Left colon (tissue), 2 donors: ENCODE measurements at regions not wholly inside any gene's neighbourhood (a gene's known extent, or its start where the extent isn't known, plus 50 kb on each side); places are given as distances from the start of the nearest gene placed in this dataset.
A peak's percentile ranks its signal among the peaks of the same experiment; 100 is the strongest.
"Not testable (repeated sequence)": the region's sequence is repeated elsewhere in the genome, so short reads cannot be mapped to it uniquely, and the experiment has no call there.

Source experiments
- ATAC-seq: fragments of 200-7000 bp; cut with Tn5 transposase; one replicate; pipeline ENCODE4 v1.9.1; 2020; ENCODE audit warnings: mild to moderate bottlenecking, moderate library complexity
- DNase-seq, 2 donors: peaks; one replicate each; pipeline ENCODE4 v3.0.0-alpha.2; 2020
- intact Hi-C, 2 donors: fragments of 100-400 bp; cut with DNase I in 1 of 2; cut with micrococcal nuclease in 1 of 2; formaldehyde crosslinking; loops; one replicate each; pipeline versions ENCODE4 v1.11.2 to v1.14.0; 2022; cut with DNase I, micrococcal nuclease
- donor health status: DM: no; HTN: no; CAD: no.
- donor health status: DM: yes; HTN: yes; CAD: no.

DNA sequence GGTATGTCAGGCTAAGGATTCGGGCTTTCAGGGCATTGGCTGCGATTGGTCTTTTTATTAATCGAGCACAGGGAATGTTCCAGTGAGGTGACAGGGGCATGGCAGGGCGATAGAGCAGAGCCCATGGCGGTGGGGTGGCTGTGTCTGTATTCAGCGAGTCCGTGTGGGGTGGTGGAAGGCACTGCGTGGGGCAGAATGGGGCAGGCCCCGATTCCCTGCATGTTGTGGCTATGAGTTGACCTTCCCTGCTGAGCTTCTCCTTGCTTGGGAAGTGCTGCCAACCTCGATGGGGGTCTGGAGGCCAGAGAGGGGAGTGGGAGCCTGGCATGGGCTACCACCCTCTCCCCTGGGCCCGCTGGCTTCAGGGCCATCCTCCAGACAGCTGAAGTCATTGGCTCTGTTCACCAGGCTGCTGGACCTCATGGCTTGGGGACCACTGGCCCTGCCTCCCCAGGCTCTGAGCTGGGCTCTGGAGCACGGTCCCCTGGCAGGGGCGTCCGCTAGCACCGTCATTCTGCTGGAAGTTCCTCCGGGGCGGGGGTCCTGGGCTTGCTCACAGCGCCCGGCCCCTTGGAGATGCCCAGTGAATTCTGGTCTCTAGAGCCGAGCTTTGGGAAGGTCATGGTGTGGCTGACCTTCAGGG is 92.1 kb downstream of the NPIPB11 start:
- DNase-seq: no peak
- ATAC-seq: no peak
- intact Hi-C loops: no loop called here

DNA sequence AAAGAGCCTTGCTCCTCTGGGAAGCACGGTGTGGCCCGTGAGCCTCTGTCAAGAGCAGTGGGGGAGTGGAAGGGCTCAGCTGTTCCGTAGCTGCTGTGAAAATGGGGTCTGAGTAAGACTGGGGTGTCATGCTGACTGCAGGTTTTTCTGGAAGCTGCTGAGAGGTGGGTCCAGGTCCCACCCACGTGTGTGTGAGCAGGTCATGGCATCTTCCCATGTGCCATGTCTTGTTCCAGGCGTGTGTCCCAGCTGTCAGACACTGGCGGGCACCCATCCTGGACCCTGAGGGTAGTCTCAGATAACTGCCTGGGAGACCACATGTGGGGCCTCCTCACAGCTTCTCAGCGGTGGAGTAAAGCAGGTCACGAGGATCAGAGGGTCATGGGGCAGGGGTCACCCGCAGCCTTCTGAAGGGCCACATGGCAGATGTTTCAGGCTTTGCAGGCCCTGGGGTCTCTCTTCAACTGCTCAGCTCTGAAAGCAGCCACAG is 92.9 kb downstream of the NPIPB11 start:
- intact Hi-C loops: no loop called here
- ATAC-seq (no peak), DNase-seq (no peak)

DNA sequence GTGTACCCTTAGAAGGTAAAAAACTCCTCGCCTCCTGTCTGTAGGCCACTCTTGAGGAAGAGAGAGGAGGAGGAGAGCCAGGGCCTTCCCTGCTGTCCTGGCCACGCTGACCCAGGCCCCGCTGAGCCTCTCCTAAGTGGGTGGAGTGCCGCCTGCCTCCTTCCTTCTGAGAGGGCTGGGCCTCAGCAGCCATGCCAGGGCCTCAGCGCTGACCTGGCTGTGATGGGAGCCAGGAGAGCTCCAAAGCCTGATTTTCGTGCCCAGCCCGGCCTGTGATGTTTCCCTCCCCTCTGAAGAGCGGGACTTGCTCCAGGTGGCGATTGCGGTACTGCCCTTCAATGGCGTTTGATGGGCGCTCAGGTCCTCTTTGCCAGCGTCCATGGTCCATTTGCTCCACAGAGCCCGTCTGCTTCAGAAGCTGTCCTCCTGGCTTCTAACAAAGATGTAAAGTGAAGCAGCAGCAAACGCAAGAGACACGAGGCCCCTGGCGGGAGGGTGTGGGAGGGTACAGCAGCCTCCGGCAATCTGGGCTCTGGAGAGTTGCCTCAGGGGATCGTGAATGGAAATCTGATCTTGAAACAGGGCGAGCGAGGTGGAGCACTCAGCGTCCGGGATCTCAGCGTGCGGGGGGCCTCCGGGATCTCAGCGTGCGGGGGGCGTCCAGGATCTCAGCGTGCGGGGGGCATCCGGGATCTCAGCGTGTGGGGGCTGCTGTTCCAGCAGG is 93.5 kb downstream of the NPIPB11 start:
- intact Hi-C loops: no loop called here
- DNase-seq: no peak
- no peak for ATAC-seq

DNA sequence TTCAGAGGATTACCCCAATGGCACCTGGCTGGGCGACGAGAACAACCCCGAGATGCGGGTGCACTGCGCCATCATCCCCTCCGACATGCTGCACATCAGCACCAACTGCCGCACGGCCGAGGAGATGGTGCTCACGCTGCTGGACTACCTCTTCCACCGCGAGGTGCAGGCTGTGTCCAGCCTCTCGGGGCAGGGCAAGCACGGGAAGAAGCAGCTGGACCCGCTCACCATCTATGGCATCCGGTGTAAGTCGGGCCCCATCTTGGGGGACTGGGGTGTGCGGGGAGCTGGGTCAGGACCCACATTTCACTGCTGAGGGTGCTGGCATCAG is 94.2 kb downstream of the NPIPB11 start:
- ATAC-seq, DNase-seq, intact Hi-C loops: not testable (repeated sequence)

DNA sequence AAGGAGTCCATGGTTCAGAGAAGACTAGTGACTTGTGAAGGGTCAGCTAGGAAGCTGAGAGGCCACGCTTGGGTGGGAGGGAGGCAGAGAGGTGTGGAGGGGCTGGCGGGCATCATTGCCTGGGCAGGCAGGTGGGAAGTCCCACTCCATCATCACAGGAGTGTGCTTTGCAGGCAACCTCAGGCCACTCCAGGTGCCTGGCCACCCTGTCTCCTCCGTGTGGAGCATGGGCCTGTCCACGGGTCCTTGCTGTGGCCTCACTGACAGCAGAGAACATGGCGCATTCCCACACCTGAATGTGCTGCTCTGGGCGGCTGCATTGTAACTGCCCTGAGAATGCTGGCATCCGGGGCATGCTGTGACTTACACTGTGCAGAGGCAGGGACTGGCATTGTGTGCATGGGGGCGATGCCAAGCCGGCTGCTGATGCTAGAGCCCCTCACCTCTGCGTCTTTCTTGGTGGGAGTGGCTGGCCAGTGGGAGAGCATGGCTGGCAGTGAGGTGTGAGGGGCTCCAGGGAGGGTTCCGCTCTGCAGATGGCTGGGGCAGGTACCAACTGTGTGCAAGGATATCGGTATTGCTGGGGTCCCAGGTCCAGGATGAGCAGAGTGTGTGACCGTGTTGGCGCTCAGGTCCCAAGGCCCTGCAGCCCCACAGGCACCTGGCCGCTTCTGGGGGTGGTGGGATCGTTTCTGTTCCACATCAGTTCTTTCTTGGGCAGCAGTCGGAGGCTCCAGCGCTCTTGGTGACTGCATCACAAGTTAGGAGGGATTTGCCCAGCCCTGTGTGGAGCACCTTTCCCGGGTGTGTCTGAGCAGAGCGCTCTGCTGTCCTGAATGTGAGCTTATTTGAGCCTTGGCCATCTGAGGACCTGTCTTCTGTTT is 94.8 kb downstream of the NPIPB11 start:
- no peak for DNase-seq
- no peak for ATAC-seq
- intact Hi-C loops: no loop called here

DNA sequence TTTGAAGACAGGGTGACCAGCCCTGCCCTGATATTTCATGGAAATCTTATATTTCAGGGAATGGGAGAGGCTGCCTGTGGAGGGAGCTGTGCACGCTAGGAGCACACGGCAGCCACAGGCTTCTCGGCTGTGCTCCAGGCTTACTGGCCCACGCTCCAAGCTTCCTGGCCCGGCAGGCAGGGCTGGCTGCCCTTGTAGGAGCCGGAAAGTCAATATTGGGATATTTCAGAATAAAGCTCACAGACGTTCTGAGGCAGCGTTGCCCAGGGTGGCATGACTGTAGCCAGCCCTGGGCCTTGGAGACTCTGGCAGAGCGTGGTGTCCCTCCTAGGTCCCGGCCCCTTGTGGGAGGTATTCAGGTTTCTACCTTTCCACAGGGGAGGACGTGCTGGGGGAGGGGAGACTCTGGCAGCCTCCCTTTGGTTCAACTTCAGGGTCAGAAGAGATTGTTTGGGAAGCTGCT is 95.6 kb downstream of the NPIPB11 start:
- ATAC-seq (no peak), DNase-seq (no peak)
- intact Hi-C loops: no loop called here

DNA sequence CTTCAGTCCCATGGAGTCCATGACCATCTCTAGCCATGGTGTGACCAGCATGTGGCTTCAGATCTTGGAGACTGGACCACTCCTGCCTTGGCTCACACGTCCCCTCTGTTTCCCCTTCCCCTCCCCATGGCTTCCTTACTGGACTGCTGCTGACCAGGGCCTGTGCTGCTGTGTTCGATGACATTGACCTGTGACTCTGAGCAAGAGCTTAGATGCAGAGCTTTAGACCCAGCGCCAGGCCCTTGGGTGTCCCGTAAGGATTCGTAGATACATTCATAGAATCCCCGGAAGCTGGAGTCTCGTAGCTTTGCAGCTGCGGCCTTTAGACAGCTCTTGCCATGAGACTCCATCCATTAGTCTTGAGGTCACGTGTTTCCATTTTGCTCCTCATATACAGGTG is 96.3 kb downstream of the NPIPB11 start:
- ATAC-seq, intact Hi-C loops, DNase-seq: not testable (repeated sequence)

DNA sequence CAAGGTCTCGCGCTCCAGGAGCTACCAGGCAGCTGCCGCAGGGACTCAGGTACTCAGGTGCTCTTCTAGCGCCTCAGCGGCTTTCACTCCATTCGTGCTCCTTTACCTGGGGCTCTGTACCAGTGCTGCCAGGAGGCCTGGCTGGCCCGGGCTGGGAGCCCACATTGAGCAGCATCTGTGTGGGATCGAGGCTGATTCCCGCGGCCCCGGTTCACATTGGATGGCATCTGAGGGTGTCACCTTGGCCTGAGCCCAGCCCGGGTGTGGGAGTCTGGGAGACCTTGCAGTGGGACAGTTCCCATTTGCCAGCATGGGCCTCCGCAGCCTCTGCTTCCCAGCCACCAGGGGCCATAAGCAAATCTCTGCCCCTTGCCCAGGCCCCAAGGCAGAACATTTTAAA is 96.9 kb downstream of the NPIPB11 start:
- DNase-seq, intact Hi-C loops, ATAC-seq: not testable (repeated sequence)

DNA sequence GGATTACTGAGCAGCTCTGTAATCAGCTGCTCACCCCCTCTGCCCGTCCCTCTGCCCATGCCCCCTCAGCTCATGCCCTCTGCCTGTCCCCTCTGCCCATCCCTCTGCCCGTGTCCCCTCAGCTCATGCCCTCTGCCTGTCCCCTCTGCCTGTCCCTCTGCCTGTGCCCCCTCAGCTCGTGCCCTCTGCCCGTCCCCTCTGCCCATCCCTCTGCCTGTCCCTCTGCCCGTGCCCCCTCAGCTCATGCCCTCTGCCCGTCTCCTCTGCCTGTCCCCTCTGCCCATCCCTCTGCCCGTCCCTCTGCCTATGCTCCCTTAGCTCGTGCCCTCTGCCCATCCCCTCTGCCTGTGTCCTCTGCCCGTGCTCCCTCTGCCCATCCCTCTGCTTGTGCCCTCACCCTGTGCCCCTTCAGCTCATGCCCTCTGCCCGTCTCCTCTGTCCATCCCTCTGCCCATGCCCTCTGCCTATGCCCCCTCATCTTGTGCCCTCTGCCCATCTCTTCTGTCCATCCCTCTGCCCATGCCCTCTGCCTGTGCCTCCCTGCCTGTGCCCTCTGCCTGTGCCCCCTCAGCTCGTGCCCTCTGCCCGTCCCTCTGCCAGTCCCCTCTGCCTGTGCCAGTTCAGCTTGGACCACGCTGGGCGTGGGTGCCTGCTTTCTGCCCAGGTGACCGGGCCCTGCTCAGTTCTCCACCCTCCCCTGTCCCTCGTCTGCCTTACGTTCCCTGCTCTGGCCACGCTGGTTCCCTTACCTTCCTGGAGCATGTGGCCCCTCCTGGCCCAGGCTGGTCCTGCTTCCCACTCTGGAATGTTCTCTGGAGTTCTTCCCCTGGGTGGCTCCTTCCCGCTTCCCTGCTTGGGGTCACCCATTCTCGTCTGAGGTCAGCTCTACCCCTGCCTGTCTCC is 97.6 kb downstream of the NPIPB11 start:
- intact Hi-C loops: no loop called here
- DNase-seq (no peak), ATAC-seq (no peak)

DNA sequence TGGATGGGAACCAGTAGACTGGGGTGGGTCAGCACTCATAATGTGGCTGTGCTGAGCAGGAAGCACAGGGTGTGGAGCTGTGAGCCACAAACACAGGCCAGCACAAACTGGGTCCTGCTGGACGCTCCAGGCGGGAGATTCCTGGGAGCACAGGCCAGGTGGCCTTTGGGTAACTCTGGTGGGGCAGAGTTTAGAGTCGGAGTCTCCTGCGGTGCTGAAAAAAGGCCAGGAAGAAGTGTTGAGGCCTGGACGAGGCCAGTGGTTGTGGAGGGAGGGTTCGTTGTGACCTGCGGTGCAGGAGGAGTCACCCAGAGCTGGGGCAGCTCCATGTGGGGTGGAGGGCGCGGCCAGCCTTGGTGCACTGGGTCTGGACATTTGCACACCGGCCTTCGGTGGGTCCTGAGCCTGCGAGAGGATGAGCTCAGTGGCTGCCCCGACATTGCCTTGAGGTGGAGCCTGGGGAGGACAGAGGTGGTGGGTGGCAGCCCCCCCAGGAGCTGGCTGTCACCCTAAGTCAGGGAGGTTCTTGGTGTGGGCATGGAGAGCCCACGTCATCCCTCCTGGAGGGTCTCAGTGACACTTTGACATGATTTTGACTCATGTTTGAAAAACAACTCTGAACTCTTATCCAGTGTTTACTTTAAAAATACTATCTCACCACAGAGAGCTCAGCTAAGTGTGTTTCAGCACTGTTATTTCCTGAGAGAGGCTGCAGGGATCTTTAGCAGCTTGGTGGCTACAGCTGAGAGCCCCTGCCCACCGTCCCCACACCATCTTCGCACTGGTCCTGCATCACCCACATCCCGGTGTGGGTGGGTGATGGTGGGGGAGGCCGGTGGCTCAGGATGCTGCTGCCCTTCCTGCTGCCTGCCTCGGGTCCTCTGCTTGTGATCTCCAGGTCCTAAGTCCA is 98.7 kb downstream of the NPIPB11 start:
- ATAC-seq: peak; percentile 71
- intact Hi-C loops: no loop called here
- no peak for DNase-seq

DNA sequence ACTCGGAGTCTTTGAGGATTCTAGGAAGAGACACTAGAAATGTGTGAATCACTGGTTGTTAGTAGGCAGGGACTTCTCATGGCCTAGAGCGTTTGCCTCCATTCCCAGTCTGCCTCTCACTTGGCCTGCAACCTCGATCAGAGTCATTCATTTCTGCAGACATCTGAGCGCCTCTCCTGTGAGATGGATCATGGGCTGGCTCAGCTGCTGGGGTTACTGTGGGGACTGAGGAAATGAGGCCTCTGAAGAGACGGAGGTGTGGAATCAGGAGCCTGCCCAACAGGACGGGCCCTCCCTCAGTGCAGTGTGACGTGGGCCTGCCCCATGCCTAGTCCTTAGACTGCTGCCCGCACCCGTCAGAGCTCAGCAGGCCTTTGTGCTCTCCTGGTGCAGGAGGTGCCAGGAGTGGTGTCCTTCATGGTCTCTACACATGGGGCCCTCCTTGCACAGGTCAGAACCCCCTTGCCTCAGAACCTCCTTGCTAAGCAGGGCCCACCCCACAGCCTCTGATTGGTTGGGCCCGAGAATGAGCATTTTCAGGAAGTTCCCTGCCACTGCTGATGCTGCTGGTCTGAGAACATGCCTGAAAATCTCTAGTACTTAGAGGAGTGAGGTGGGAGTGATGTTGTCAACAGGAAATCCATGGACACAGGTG is 99.4 kb downstream of the NPIPB11 start:
- peak; percentile 45 for ATAC-seq
- intact Hi-C loops: no loop called here
- DNase-seq: no peak

DNA sequence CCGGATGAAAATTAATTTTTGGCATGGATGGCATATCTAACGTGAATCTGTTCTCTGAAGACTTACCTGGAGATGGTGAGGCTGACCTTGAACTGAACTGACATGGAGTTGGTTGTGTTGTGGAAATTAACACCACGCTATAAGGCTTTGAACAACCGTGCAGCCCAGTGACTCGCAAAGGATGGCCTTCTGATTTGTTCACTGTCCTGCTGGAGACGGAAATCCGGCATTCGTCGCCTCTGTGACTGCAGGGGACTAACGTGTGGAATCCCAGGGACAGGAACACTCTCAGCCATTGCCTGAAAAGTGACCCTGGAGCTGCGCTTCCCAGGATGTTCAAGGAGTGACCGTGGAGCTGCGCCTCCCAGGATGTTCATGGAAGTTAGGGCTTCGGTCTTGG is 100.3 kb downstream of the NPIPB11 start:
- no peak for ATAC-seq

DNA sequence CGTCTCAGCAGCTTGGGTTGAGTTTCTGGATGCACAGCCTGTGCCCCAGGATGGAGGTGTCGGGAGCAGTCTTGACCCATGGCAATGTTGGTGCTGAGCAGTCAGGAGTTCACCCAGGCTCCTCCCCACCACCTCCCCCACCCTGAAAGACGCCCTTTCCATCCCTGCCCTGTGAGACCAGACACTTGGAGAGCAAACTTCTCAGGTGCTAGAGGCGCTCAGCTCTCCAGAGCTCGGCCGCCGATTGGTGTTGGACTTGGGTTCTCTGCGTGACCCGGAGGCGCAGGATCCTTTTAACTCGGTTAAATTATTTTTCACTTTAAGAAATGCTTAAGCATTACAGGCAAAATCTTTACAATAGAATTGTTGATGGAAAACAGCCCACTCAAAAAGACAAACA is 101.5 kb downstream of the NPIPB11 start:
- ATAC-seq, intact Hi-C loops, DNase-seq: not testable (repeated sequence)

More for the DNA sequence above, 100.3 kb downstream of the NPIPB11 start:
- intact Hi-C loops: no loop called here
- no peak for DNase-seq

DNA sequence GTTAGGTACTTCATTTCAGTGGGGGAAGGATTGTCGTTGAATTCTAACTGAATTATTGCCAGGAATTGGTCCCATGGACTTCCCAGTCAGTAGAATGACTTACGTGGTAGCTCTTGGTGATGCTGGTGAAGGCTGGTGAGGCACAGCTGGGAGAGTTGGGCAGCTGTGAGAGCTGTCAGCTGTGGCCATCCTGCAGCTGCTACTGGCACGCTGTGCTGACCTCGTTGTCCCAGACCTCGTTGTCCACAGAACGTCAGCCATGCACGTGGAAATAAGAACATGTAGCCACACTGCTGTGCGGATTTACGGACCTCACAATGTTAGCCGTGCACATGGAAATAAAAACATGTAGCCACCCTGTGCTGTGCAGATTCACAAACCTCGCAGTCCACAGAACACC is 102.3 kb downstream of the NPIPB11 start:
- ATAC-seq: no peak
- no peak for DNase-seq
- intact Hi-C loops: no loop called here

DNA sequence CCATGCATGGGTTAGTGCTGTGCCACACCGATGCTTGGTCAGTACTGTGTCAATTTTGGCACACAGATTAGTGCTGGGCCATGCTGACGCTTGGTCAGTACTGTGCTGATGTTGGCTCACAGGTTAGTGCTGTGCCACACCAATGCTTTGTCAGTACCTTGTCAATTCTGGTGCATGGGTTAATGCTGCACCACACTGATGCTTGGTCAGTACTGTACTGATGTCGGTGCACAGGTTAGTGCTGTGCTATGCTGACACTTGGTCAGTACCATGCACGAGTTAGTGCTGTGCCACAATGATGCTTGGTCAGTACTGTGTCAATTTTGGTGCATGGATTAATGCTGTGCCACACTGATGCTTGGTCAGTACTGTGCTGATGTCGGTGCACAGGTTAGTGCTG is 103.0 kb downstream of the NPIPB11 start:
- ATAC-seq (no peak), DNase-seq (no peak)
- intact Hi-C loops: no loop called here

DNA sequence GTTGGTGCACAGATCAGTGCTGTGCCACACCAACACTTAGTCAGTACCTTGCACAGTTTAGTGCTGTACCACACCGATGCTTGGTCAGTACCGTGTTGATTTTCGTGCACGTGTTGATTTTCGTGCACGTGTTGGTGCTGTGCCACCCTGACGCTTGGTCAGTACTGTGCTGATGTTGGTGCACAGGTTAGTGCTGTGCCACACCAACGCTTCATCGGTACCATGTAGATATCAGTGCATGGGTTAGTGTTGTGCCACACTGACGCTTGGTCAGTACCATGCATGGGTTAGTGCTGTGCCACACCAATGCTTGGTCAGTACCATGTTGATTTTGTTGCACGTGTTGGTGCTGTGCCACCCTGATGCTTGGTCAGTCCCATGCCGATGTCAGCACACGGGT is 103.5 kb downstream of the NPIPB11 start:
- ATAC-seq: no peak
- intact Hi-C loops: no loop called here
- DNase-seq: no peak

DNA sequence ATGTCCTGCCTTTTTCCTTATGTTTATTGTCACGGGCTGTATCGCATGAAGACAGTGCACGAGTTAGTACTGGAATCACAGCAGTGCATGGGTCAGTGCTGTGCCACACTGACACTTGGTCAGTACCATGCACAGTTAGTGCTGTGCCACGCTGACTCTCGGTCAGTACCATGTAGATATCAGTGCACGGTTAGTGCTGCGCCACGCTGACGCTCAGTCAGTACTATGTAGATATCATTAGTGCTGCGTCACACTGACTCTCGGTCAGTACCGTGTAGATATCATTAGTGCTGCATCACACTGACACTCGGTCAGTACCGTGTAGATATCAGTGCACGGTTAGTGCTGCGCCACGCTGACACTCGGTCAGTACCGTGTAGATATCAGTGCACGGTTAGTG is 104.1 kb downstream of the NPIPB11 start:
- DNase-seq, intact Hi-C loops, ATAC-seq: not testable (repeated sequence)
